Glutamatergic neuron (in vitro differentiated cells): ENCODE measurements at regions not wholly inside any gene's neighbourhood (a gene's known extent, or its start where the extent isn't known, plus 50 kb on each side); places are given as distances from the start of the nearest gene placed in this dataset.

Experiments used
- DNase-seq: peaks from one replicate; pipeline ENCODE4 v3.0.0; 2022
- H3K27ac Mint-ChIP-seq: one replicate; pipeline ENCODE4 v1.8.0; 2020; ENCODE audit warnings: mild to moderate bottlenecking, mixed read lengths, inconsistent platforms; ENCODE audit not compliant: unreplicated experiment
- H3K27me3 Mint-ChIP-seq: one replicate; pipeline ENCODE4 v1.8.0; 2020; ENCODE audit warnings: mild to moderate bottlenecking, moderate library complexity, mixed read lengths, inconsistent platforms; ENCODE audit not compliant: unreplicated experiment
- H3K36me3 Mint-ChIP-seq: one replicate; pipeline ENCODE4 v1.8.0; 2020; ENCODE audit warnings: mild to moderate bottlenecking, mixed read lengths, inconsistent platforms; ENCODE audit not compliant: unreplicated experiment
- H3K4me1 Mint-ChIP-seq: one replicate; pipeline ENCODE4 v1.8.0; 2020; ENCODE audit warnings: mild to moderate bottlenecking, low read depth, mixed read lengths, inconsistent platforms; ENCODE audit not compliant: unreplicated experiment
- H3K4me3 Mint-ChIP-seq: one replicate; pipeline ENCODE4 v1.8.0; 2020; ENCODE audit warnings: mild to moderate bottlenecking, mixed read lengths, inconsistent platforms; ENCODE audit not compliant: unreplicated experiment
- H3K9me3 Mint-ChIP-seq: one replicate; pipeline ENCODE4 v1.8.0; 2020; ENCODE audit warnings: mild to moderate bottlenecking, moderate library complexity, mixed read lengths, inconsistent platforms; ENCODE audit not compliant: unreplicated experiment
- TF ChIP-seq, protein P1 (sequence below): fragments of 200-600 bp; sonication (generic); IDR thresholded peaks from one replicate; pipeline ENCODE4 v1.5.0; 2021; ENCODE audit not compliant: partially characterized antibody, unreplicated experiment

DNA sequence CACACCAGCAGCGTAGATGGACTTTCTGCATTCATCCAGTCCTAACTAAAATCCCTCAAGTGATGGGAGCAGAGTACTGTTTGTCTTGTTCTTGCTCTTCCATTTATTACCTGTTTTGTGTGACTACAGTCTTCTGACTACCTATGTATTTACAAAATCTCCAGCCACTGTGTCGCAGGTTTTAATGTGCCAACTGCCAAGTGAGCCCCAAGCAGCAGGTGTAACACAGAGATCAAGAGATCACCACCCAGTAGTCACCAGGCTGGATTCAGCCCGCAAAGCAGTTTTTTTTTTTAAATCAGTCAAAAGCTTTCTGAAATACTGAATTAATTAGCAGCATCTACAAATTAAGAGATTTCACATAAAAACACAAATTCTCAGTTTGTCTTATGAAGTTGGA lies 724.1 kb upstream of the USP15 start:
- Mint-ChIP-seq H3K27ac (no peak overlapping the region), H3K9me3 (no peaks in the 10 kb centered on the region), H3K4me1 (no peaks in the 10 kb centered on the region), H3K36me3 (no peaks in the 10 kb centered on the region), H3K27me3 (no peaks in the 10 kb centered on the region), H3K4me3 (no peak overlapping the region)
- TF ChIP-seq, protein P1, sequence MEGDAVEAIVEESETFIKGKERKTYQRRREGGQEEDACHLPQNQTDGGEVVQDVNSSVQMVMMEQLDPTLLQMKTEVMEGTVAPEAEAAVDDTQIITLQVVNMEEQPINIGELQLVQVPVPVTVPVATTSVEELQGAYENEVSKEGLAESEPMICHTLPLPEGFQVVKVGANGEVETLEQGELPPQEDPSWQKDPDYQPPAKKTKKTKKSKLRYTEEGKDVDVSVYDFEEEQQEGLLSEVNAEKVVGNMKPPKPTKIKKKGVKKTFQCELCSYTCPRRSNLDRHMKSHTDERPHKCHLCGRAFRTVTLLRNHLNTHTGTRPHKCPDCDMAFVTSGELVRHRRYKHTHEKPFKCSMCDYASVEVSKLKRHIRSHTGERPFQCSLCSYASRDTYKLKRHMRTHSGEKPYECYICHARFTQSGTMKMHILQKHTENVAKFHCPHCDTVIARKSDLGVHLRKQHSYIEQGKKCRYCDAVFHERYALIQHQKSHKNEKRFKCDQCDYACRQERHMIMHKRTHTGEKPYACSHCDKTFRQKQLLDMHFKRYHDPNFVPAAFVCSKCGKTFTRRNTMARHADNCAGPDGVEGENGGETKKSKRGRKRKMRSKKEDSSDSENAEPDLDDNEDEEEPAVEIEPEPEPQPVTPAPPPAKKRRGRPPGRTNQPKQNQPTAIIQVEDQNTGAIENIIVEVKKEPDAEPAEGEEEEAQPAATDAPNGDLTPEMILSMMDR: no peak
- DNase-seq: no peak

DNA sequence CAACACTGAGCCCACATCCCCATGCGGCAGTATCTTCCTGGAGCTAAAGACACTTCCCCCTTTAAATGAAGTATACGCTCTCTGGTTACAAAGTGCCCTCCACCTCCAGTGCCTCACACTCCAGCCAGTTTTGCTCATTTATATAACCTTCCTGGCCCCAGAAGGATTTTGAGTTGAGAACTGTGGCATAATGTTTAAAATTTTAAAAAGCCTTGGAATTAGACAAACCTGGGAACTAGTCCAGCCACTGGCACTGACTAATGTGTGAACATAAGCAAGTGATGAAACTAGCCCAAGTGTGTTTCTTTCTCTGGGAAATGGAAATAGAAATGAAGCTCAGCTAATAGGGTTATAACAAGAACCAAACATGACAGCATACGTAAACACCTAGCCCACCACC lies 723.7 kb upstream of the USP15 start:
- no peak overlapping the region for H3K27ac Mint-ChIP-seq

DNA sequence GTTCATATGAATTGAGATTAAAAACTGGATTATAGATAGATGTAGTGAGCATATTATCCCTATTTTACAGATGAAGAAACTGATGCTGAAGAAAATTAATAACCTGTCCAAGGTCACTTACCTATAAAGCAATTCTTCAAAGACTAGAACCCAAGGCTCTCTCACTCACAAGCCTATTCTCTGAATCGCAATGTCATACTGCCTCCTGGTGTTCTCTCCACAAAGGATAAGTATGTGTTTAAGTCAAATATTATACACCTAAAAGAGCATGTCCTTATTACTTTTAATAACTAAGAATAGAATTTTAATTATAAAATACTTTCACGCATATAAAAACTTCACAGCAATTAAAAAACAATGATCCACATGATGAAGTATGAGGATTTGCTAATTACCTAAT lies 721.3 kb upstream of the USP15 start:
- Mint-ChIP-seq H3K36me3 (no peaks in the 10 kb centered on the region), H3K27me3 (no peaks in the 10 kb centered on the region), H3K4me3 (no peak overlapping the region), H3K27ac (no peak overlapping the region), H3K4me1 (no peaks in the 10 kb centered on the region), H3K9me3 (no peaks in the 10 kb centered on the region)
- TF ChIP-seq, protein P1: peak; percentile 15
- DNase-seq: no peak

More for the DNA sequence above, 723.7 kb upstream of the USP15 start:
- Mint-ChIP-seq H3K36me3 (no peaks in the 10 kb centered on the region), H3K27me3 (no peaks in the 10 kb centered on the region), H3K9me3 (no peaks in the 10 kb centered on the region), H3K4me3 (no peak overlapping the region), H3K4me1 (no peaks in the 10 kb centered on the region)
- no peak for DNase-seq
- TF ChIP-seq, protein P1: no peak

DNA sequence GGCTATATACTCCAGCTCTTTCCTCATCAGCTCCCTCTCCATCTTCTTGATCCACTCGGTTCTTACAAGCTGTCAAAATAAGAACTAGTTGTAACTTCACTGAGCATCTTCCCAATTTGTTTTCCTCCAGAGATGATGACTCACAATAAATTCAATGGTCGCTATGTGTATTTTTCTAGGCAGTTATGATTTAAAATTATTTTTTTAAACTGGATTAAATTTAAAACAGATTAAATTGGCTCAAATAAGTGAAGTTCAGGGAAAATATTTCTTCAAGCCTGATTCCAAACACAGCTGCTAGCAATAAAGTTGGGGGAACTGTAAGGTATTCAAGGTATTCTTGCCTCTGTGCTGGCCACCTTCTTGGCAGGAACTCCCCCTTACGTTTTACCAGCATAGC lies 717.7 kb upstream of the USP15 start:
- H3K9me3 Mint-ChIP-seq: no peaks in the 10 kb centered on the region
- DNase-seq: no peak
- no peak overlapping the region for H3K4me3 Mint-ChIP-seq
- H3K27ac Mint-ChIP-seq: no peak overlapping the region
- no peaks in the 10 kb centered on the region for H3K36me3 Mint-ChIP-seq
- H3K27me3 Mint-ChIP-seq: no peaks in the 10 kb centered on the region
- TF ChIP-seq, protein P1: no peak
- no peaks in the 10 kb centered on the region for H3K4me1 Mint-ChIP-seq

DNA sequence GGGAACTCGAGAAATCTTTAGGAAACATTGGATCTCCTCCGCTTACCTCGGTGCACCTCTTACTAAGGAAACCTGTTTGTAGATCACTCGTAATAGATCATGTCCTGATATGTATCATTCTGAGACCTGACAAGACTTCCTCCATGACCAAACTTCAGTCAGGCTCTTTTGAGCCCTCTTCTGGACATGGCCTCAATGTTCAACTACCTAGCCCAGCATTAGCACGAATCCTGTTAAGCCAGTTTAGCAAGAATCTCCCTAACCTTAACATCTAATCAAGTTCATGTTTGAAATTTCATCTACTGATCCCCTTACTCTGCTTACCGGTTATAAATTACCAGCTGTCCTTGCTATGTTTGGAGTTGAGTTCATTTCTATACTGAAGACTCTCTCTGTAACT lies 713.9 kb upstream of the USP15 start:
- H3K9me3 Mint-ChIP-seq: no peaks in the 10 kb centered on the region
- no peaks in the 10 kb centered on the region for H3K36me3 Mint-ChIP-seq

More for the DNA sequence above, 713.9 kb upstream of the USP15 start:
- Mint-ChIP-seq H3K4me3 (no peak overlapping the region), H3K27me3 (no peaks in the 10 kb centered on the region), H3K4me1 (no peaks in the 10 kb centered on the region), H3K27ac (no peak overlapping the region)
- no peak for DNase-seq
- TF ChIP-seq, protein P1: no peak
